ENCODE measurements at regions not wholly inside any gene's neighbourhood (a gene's known extent, or its start where the extent isn't known, plus 50 kb on each side); places are given as distances from the start of the nearest gene placed in this dataset.

DNA sequence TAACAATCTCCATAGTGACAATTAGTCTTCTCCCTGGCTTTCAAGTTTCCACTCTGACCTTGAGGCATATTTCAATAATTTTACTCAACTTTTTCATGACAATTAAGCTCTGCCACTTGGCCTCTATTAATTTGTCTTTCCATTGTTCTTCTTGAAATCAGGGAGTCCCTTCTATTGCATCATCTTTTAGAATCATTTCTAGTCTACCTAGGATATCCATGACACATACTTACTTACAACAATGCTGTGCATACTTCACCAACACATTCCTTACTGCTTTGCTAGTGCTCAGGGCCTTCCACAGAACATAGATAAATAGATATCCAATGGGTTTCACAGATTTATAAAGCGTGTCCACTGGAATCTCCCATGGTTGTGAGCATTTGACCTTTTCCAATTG lies 331.5 kb upstream of the LRP1B start:
- Histone ChIP-seq H2BK120ac (ENCODE audit: insufficient read depth, low read length, poor library complexity) (no peak overlapping the region), H2BK12ac (ENCODE audit: low read length) (no peak overlapping the region), H3K18ac (ENCODE audit: low read length) (no peak overlapping the region), H3K9ac (ENCODE audit: low read length) (no peak overlapping the region), H4K8ac (ENCODE audit: low read depth, low read length) (no peak overlapping the region), H2BK5ac (ENCODE audit: low read depth, low read length, poor library complexity) (no peak overlapping the region), H3K4ac (ENCODE audit: low read depth, low read length) (no peak overlapping the region), H2AFZ (ENCODE audit: insufficient read depth, low read length, poor library complexity) (no peak overlapping the region), H3K14ac (ENCODE audit: low read length) (no peak overlapping the region), H2AK5ac (ENCODE audit: low read length) (no peak overlapping the region), H3K79me1 (ENCODE audit: low read length) (no peaks in the 10 kb centered on the region), H3K36me3 (ENCODE audit: control insufficient read depth in 1 of 2, insufficient read depth in 2 of 2, low read length in 2 of 2) (no peaks in the 10 kb centered on the region), H4K91ac (ENCODE audit: low read depth, low read length) (no peak overlapping the region), H3K4me1 (ENCODE audit: control insufficient read depth in 1 of 2, insufficient read depth in 2 of 2, low read length in 2 of 2) (no peaks in the 10 kb centered on the region), H3K27ac (ENCODE audit: low read depth, low read length) (no peak overlapping the region), H3K4me3 (ENCODE audit: low read depth, low read length) (no peak overlapping the region), H3K23ac (ENCODE audit: low read length) (no peak overlapping the region), H3K4me2 (ENCODE audit: low read length) (no peak overlapping the region), H3K9me3 (ENCODE audit: insufficient read depth, low read depth, low read length) (no peaks in the 10 kb centered on the region), H4K12ac (ENCODE audit: low read depth, low read length) (no peak overlapping the region), H3K79me2 (ENCODE audit: control insufficient read depth, insufficient read depth, low read length, poor library complexity) (no peaks in the 10 kb centered on the region), H3K27me3 (ENCODE audit: insufficient read depth, low read length) (no peaks in the 10 kb centered on the region)
- DNase-seq = peak in 1 of 2 donors; percentile 52
- no CpG with 5 or more reads among the region's 1 CpG for WGBS (ENCODE audit: extremely low coverage, insufficient coverage, insufficient read length)

DNA sequence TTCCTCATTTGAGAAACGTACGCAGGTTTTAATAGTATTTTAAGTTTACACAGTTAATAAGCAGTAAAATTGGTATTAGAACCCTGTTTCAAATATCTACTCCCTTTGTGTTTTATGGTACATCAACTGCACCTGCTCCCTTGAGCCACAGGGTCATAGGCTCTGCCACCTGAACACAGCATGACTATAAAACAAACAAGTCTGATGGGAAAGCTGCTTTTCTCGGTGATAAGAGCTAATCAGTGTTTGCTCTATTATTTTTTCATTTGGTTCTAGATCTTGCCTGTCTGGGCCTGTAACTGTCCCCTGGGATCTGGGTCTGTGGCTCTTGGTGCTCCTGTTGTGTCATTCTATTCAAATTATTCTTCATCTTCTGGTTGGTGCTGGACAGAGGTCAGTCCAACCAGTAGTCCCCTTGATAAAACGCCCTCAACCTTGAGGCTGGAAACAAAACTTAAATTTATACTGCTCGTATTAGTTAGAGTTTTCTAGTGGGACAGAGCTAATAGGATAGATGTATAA lies 314.8 kb upstream of the LRP1B start:
- Histone ChIP-seq H3K36me3 (ENCODE audit: control insufficient read depth in 1 of 2, insufficient read depth in 2 of 2, low read length in 2 of 2) (no peaks in the 10 kb centered on the region), H2BK5ac (ENCODE audit: low read depth, low read length, poor library complexity) (no peak overlapping the region), H3K18ac (ENCODE audit: low read length) (no peak overlapping the region), H3K23ac (ENCODE audit: low read length) (no peak overlapping the region), H3K4ac (ENCODE audit: low read depth, low read length) (no peak overlapping the region), H4K91ac (ENCODE audit: low read depth, low read length) (no peak overlapping the region), H2BK12ac (ENCODE audit: low read length) (no peak overlapping the region), H4K8ac (ENCODE audit: low read depth, low read length) (no peak overlapping the region), H3K79me2 (ENCODE audit: control insufficient read depth, insufficient read depth, low read length, poor library complexity) (no peaks in the 10 kb centered on the region), H3K79me1 (ENCODE audit: low read length) (no peaks in the 10 kb centered on the region), H3K9me3 (ENCODE audit: insufficient read depth, low read depth, low read length) (no peaks in the 10 kb centered on the region), H3K9ac (ENCODE audit: low read length) (no peak overlapping the region), H3K4me3 (ENCODE audit: low read depth, low read length) (no peak overlapping the region), H3K4me1 (ENCODE audit: control insufficient read depth in 1 of 2, insufficient read depth in 2 of 2, low read length in 2 of 2) (no peaks in the 10 kb centered on the region), H3K4me2 (ENCODE audit: low read length) (no peak overlapping the region), H3K27me3 (ENCODE audit: insufficient read depth, low read length) (no peaks in the 10 kb centered on the region), H2AFZ (ENCODE audit: insufficient read depth, low read length, poor library complexity) (no peak overlapping the region), H2AK5ac (ENCODE audit: low read length) (no peak overlapping the region), H2BK120ac (ENCODE audit: insufficient read depth, low read length, poor library complexity) (no peak overlapping the region), H3K14ac (ENCODE audit: low read length) (no peak overlapping the region), H4K12ac (ENCODE audit: low read depth, low read length) (no peak overlapping the region), H3K27ac (ENCODE audit: low read depth, low read length) (no peak overlapping the region)
- no peak for DNase-seq
- WGBS (ENCODE audit: extremely low coverage, insufficient coverage, insufficient read length) = no CpG with 5 or more reads among the region's 5 CpGs

DNA sequence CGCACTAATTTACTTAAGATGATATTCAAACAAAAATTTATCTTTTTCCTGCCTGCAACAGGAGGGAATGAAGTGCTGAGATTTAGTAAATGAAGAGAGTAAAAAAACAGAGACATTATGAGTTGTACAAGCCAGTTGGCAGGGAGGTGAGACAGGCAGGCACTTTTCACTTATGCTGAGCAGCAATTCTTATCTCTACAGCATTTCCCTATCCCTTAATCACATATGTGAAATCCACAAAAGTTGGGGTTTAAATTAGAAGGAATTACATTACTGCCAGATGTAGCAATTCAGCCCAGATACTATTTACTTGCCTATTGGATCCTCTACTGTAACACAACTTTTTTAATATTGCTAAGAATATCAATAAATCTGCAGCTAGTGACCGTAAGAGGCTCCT lies 314.2 kb upstream of the LRP1B start:
- no peak overlapping the region for H2AFZ ChIP-seq (ENCODE audit: insufficient read depth, low read length, poor library complexity)
- no peak overlapping the region for H4K12ac ChIP-seq (ENCODE audit: low read depth, low read length)
- H3K4me1 ChIP-seq (ENCODE audit: control insufficient read depth in 1 of 2, insufficient read depth in 2 of 2, low read length in 2 of 2) = no peaks in the 10 kb centered on the region
- H4K91ac ChIP-seq (ENCODE audit: low read depth, low read length) = no peak overlapping the region
- H3K27me3 ChIP-seq (ENCODE audit: insufficient read depth, low read length) = no peaks in the 10 kb centered on the region
- H2AK5ac ChIP-seq (ENCODE audit: low read length) = no peak overlapping the region
- no peak overlapping the region for H3K14ac ChIP-seq (ENCODE audit: low read length)
- no peak overlapping the region for H2BK5ac ChIP-seq (ENCODE audit: low read depth, low read length, poor library complexity)
- no peak overlapping the region for H4K8ac ChIP-seq (ENCODE audit: low read depth, low read length)
- H3K27ac ChIP-seq (ENCODE audit: low read depth, low read length) = no peak overlapping the region
- no peak overlapping the region for H3K18ac ChIP-seq (ENCODE audit: low read length)
- DNase-seq = no peak
- H3K4me2 ChIP-seq (ENCODE audit: low read length) = no peak overlapping the region
- H3K79me2 ChIP-seq (ENCODE audit: control insufficient read depth, insufficient read depth, low read length, poor library complexity) = no peaks in the 10 kb centered on the region
- H3K9me3 ChIP-seq (ENCODE audit: insufficient read depth, low read depth, low read length) = no peaks in the 10 kb centered on the region
- H3K9ac ChIP-seq (ENCODE audit: low read length) = no peak overlapping the region
- no CpG with 5 or more reads among the region's 2 CpGs for WGBS (ENCODE audit: extremely low coverage, insufficient coverage, insufficient read length)
- no peak overlapping the region for H2BK120ac ChIP-seq (ENCODE audit: insufficient read depth, low read length, poor library complexity)
- no peak overlapping the region for H3K4ac ChIP-seq (ENCODE audit: low read depth, low read length)
- no peak overlapping the region for H2BK12ac ChIP-seq (ENCODE audit: low read length)
- no peak overlapping the region for H3K4me3 ChIP-seq (ENCODE audit: low read depth, low read length)
- no peaks in the 10 kb centered on the region for H3K79me1 ChIP-seq (ENCODE audit: low read length)
- no peak overlapping the region for H3K23ac ChIP-seq (ENCODE audit: low read length)
- H3K36me3 ChIP-seq (ENCODE audit: control insufficient read depth in 1 of 2, insufficient read depth in 2 of 2, low read length in 2 of 2) = no peaks in the 10 kb centered on the region

DNA sequence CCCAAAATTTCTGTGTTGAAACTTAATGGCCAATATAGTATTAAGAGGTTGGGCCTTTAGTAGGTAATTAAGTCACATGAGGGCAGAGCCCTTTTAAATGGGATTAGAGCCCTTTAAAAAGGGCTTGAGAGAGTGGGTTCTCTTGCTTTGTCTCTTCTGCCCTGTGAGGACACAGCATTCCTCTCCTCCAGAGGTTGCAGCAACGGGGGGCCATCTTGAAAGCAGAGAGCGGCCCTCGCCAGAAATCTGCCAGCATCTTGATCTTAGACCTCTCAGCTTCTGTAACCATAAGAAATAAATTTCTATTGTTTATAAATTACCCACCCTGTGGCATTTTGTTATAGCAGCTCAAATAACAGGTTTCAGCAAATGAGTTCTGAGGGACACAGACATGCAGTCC lies 305.0 kb upstream of the LRP1B start:
- H3K4me3 ChIP-seq (ENCODE audit: low read depth, low read length) = no peak overlapping the region
- H3K4ac ChIP-seq (ENCODE audit: low read depth, low read length) = no peak overlapping the region
- H3K4me2 ChIP-seq (ENCODE audit: low read length) = no peak overlapping the region
- no peak overlapping the region for H2BK120ac ChIP-seq (ENCODE audit: insufficient read depth, low read length, poor library complexity)
- H3K79me1 ChIP-seq (ENCODE audit: low read length) = no peaks in the 10 kb centered on the region
- no peaks in the 10 kb centered on the region for H3K27me3 ChIP-seq (ENCODE audit: insufficient read depth, low read length)
- H3K36me3 ChIP-seq (ENCODE audit: control insufficient read depth in 1 of 2, insufficient read depth in 2 of 2, low read length in 2 of 2) = no peaks in the 10 kb centered on the region
- no peak overlapping the region for H3K18ac ChIP-seq (ENCODE audit: low read length)
- H3K23ac ChIP-seq (ENCODE audit: low read length) = no peak overlapping the region
- DNase-seq = no peak
- no peak overlapping the region for H3K14ac ChIP-seq (ENCODE audit: low read length)
- no peak overlapping the region for H2BK12ac ChIP-seq (ENCODE audit: low read length)
- no peaks in the 10 kb centered on the region for H3K4me1 ChIP-seq (ENCODE audit: control insufficient read depth in 1 of 2, insufficient read depth in 2 of 2, low read length in 2 of 2)
- H2BK5ac ChIP-seq (ENCODE audit: low read depth, low read length, poor library complexity) = no peak overlapping the region
- H4K8ac ChIP-seq (ENCODE audit: low read depth, low read length) = no peak overlapping the region
- H3K9me3 ChIP-seq (ENCODE audit: insufficient read depth, low read depth, low read length) = no peaks in the 10 kb centered on the region
- H3K27ac ChIP-seq (ENCODE audit: low read depth, low read length) = no peak overlapping the region
- no peak overlapping the region for H2AK5ac ChIP-seq (ENCODE audit: low read length)
- WGBS (ENCODE audit: extremely low coverage, insufficient coverage, insufficient read length) = no CpG with 5 or more reads among the region's 3 CpGs
- no peak overlapping the region for H3K9ac ChIP-seq (ENCODE audit: low read length)
- no peak overlapping the region for H4K91ac ChIP-seq (ENCODE audit: low read depth, low read length)
- H2AFZ ChIP-seq (ENCODE audit: insufficient read depth, low read length, poor library complexity) = no peak overlapping the region
- no peaks in the 10 kb centered on the region for H3K79me2 ChIP-seq (ENCODE audit: control insufficient read depth, insufficient read depth, low read length, poor library complexity)
- H4K12ac ChIP-seq (ENCODE audit: low read depth, low read length) = no peak overlapping the region

All from trophoblast cell (in vitro differentiated cells and primary cell).